Peyer's patch (tissue), 4 donors: ENCODE measurements at regions not wholly inside any gene's neighbourhood (a gene's known extent, or its start where the extent isn't known, plus 50 kb on each side); places are given as distances from the start of the nearest gene placed in this dataset.

Experiments
- POLR2A ChIP-seq, 2 donors: fragments of 450-650 bp; IDR thresholded peaks; one replicate each; pipeline ENCODE4 v1.5.1; 2017; ENCODE audit warnings: antibody characterized with exemption in 2 of 2, mild to moderate bottlenecking in 2 of 2, moderate library complexity in 2 of 2
- TF ChIP-seq, protein P1 (sequence below), 6 experiments: fragments of 450-650 bp in 4 of 6; fragments of 200-600 bp in 2 of 6; sonication (generic) in 1 of 6; IDR thresholded peaks; one replicate each; pipeline ENCODE4 v1.5.1; 2017 to 2019; ENCODE audit warnings: antibody characterized with exemption in 6 of 6, mild to moderate bottlenecking in 3 of 6, moderate library complexity in 1 of 6

GRCh38 chr5:105970919-105971318 lies 1699.8 kb downstream of the EFNA5 start:
- TF ChIP-seq, protein P1, sequence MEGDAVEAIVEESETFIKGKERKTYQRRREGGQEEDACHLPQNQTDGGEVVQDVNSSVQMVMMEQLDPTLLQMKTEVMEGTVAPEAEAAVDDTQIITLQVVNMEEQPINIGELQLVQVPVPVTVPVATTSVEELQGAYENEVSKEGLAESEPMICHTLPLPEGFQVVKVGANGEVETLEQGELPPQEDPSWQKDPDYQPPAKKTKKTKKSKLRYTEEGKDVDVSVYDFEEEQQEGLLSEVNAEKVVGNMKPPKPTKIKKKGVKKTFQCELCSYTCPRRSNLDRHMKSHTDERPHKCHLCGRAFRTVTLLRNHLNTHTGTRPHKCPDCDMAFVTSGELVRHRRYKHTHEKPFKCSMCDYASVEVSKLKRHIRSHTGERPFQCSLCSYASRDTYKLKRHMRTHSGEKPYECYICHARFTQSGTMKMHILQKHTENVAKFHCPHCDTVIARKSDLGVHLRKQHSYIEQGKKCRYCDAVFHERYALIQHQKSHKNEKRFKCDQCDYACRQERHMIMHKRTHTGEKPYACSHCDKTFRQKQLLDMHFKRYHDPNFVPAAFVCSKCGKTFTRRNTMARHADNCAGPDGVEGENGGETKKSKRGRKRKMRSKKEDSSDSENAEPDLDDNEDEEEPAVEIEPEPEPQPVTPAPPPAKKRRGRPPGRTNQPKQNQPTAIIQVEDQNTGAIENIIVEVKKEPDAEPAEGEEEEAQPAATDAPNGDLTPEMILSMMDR (IDR thresholded peaks at IDR 0.05), result no peak
- no peak for TF ChIP-seq POLR2A (IDR thresholded peaks at IDR 0.05)
